RKO (cell line): ENCODE measurements at regions not wholly inside any gene's neighbourhood (a gene's known extent, or its start where the extent isn't known, plus 50 kb on each side); places are given as distances from the start of the nearest gene placed in this dataset.

Experiments used
- DNase-seq: peaks from one replicate; pipeline ENCODE4 v3.0.0-alpha.2; 2016; ENCODE audit warnings: low spot score

- DNase-seq, result no peak
Observed at GRCh38 chr17:79521225-79521624, 89.6 kb downstream of the RBFOX3 start.

- DNase-seq, result no peak
Observed at GRCh38 chr17:79520167-79521165, 90.4 kb downstream of the RBFOX3 start.

- no peak for DNase-seq
Observed at GRCh38 chr17:79519601-79520000, 91.2 kb downstream of the RBFOX3 start.

GRCh38 chr17:79518585-79519523 lies 92.0 kb downstream of the RBFOX3 start:
- DNase-seq, result no peak

GRCh38 chr17:79517827-79518584 lies 92.8 kb downstream of the RBFOX3 start:
- no peak for DNase-seq

- no peak for DNase-seq
Observed at GRCh38 chr17:79515646-79516571, 94.9 kb downstream of the RBFOX3 start.

GRCh38 chr17:79515110-79515509 lies 95.7 kb downstream of the RBFOX3 start:
- no peak for DNase-seq

GRCh38 chr17:79513820-79514535 lies 96.9 kb downstream of the RBFOX3 start:
- no peak for DNase-seq

GRCh38 chr17:79513206-79513605 lies 97.6 kb downstream of the RBFOX3 start:
- DNase-seq, result no peak

- no peak for DNase-seq
Observed at GRCh38 chr17:79511471-79511870, 99.4 kb downstream of the RBFOX3 start.

- DNase-seq, result no peak
Observed at GRCh38 chr17:79510071-79510470, 100.8 kb downstream of the RBFOX3 start.

GRCh38 chr17:79509490-79509889 lies 101.4 kb downstream of the RBFOX3 start:
- DNase-seq, result no peak

- DNase-seq, result no peak
Observed at GRCh38 chr17:79509008-79509407, 101.8 kb downstream of the RBFOX3 start.

- no peak for DNase-seq
Observed at GRCh38 chr17:79508291-79508716, 102.5 kb downstream of the RBFOX3 start.

GRCh38 chr17:79506955-79507354 lies 103.9 kb downstream of the RBFOX3 start:
- DNase-seq, result no peak

- no peak for DNase-seq
Observed at GRCh38 chr17:79506150-79506870, 104.5 kb downstream of the RBFOX3 start.

- no peak for DNase-seq
Observed at GRCh38 chr17:79505199-79505598, 105.7 kb downstream of the RBFOX3 start.

- no peak for DNase-seq
Observed at GRCh38 chr17:79504181-79504605, 106.7 kb downstream of the RBFOX3 start.

GRCh38 chr17:79503126-79503839 lies 107.6 kb downstream of the RBFOX3 start:
- DNase-seq, result no peak
